OCI-LY1 (cell line): ENCODE measurements at regions not wholly inside any gene's neighbourhood (a gene's known extent, or its start where the extent isn't known, plus 50 kb on each side); places are given as distances from the start of the nearest gene placed in this dataset.

Experiments
- H2AFZ ChIP-seq: fragments of 200-600 bp; sonication (generic), shearing (Covaris generic); 2 replicates; pipeline ENCODE4 v1.6.0; 2014; ENCODE audit warnings: antibody characterized with exemption, mild to moderate bottlenecking, low read length
- H3F3A ChIP-seq: fragments of 200-600 bp; sonication (generic), shearing (Covaris generic); 2 replicates; pipeline ENCODE4 v1.6.0; 2014; ENCODE audit warnings: mild to moderate bottlenecking, antibody characterized with exemption, low read length, moderate library complexity; ENCODE audit not compliant: insufficient read depth
- H3K27ac ChIP-seq: fragments of 200-600 bp; sonication (generic); 2 replicates; pipeline ENCODE4 v1.5.1; 2014; ENCODE audit warnings: low read length, mixed run types, mild to moderate bottlenecking, low read depth; ENCODE audit not compliant: poor library complexity, severe bottlenecking
- H3K27me3 ChIP-seq: fragments of 200-600 bp; sonication (generic); 2 replicates; pipeline ENCODE4 v1.6.0; 2014; ENCODE audit warnings: antibody characterized with exemption, mild to moderate bottlenecking, low read length, moderate library complexity; ENCODE audit not compliant: insufficient read depth
- H3K36me3 ChIP-seq: fragments of 200-600 bp; sonication (generic); 2 replicates; pipeline ENCODE4 v1.6.1; 2014; ENCODE audit warnings: mild to moderate bottlenecking, antibody characterized with exemption, low read length, moderate library complexity, mixed read lengths; ENCODE audit not compliant: insufficient read depth
- H3K4me1 ChIP-seq: fragments of 200-600 bp; sonication (generic); 2 replicates; pipeline ENCODE4 v1.5.1; 2014; ENCODE audit warnings: mild to moderate bottlenecking, low read length, moderate library complexity; ENCODE audit not compliant: insufficient read depth, severe bottlenecking
- H3K4me2 ChIP-seq: fragments of 200-600 bp; sonication (generic), shearing (Covaris generic); 2 replicates; pipeline ENCODE4 v1.6.1; 2014; ENCODE audit warnings: low read length
- H3K4me3 ChIP-seq: fragments of 200-600 bp; sonication (generic); 2 replicates; pipeline ENCODE4 v1.5.1; 2014; ENCODE audit warnings: low read length, low read depth, mild to moderate bottlenecking, mixed read lengths; ENCODE audit not compliant: poor library complexity, severe bottlenecking
- H3K79me2 ChIP-seq: fragments of 200-600 bp; shearing (Covaris generic); 2 replicates; pipeline ENCODE4 v1.6.1; 2016; ENCODE audit warnings: mixed run types, low read length, mixed read lengths; ENCODE audit not compliant: insufficient read depth
- H3K9ac ChIP-seq: fragments of 200-600 bp; sonication (generic), shearing (Covaris generic); 2 replicates; pipeline ENCODE4 v1.6.1; 2014; ENCODE audit warnings: mild to moderate bottlenecking, low read length, mixed read lengths
- H3K9me2 ChIP-seq: fragments of 200-600 bp; sonication (generic), shearing (Covaris generic); 2 replicates; pipeline ENCODE4 v1.6.1; 2014; ENCODE audit warnings: low read depth, mild to moderate bottlenecking, low read length, mixed read lengths
- H3K9me3 ChIP-seq: fragments of 200-600 bp; shearing (Covaris generic); 2 replicates; pipeline ENCODE4 v1.6.1; 2014; ENCODE audit warnings: low read length, mixed read lengths
- H4K20me1 ChIP-seq: fragments of 200-600 bp; sonication (generic), shearing (Covaris generic); 2 replicates; pipeline ENCODE4 v1.6.0; 2016; ENCODE audit warnings: mild to moderate bottlenecking, low read length; ENCODE audit not compliant: insufficient read depth
- CTCF ChIP-seq: fragments of 200-600 bp; sonication (generic), shearing (Covaris generic); IDR thresholded peaks from 2 replicates; pipeline ENCODE4 v1.5.1; 2017; ENCODE audit warnings: mild to moderate bottlenecking, antibody characterized with exemption, low read length, moderate library complexity, mixed read lengths
- EZH2 ChIP-seq: fragments of 200-600 bp; sonication (generic), shearing (Covaris generic); IDR thresholded peaks from 2 replicates; pipeline ENCODE4 v1.8.0; 2017; ENCODE audit warnings: borderline replicate concordance, mixed run types, mild to moderate bottlenecking, antibody characterized with exemption, low read length, moderate library complexity, mixed read lengths

GRCh38 chr15:77819851-77820728, 187.4 kb upstream of the LINGO1 start:
- Histone ChIP-seq H3F3A (no peaks in the 10 kb centered on the region), H4K20me1 (no peaks in the 10 kb centered on the region), H2AFZ (no peak overlapping the region), H3K79me2 (no peaks in the 10 kb centered on the region), H3K9ac (no peak overlapping the region), H3K27me3 (no peaks in the 10 kb centered on the region), H3K4me2 (no peak overlapping the region), H3K36me3 (no peaks in the 10 kb centered on the region), H3K9me2 (no peaks in the 10 kb centered on the region), H3K27ac (no peak overlapping the region), H3K4me3 (no peak overlapping the region), H3K9me3 (no peaks in the 10 kb centered on the region), H3K4me1 (no peaks in the 10 kb centered on the region)
- no peak for TF ChIP-seq CTCF
- TF ChIP-seq EZH2: no peak

- H3K36me3 ChIP-seq: no peaks in the 10 kb centered on the region
- H2AFZ ChIP-seq: no peak overlapping the region
- H3K9me3 ChIP-seq: no peaks in the 10 kb centered on the region
- H3K79me2 ChIP-seq: no peaks in the 10 kb centered on the region
- H3K9ac ChIP-seq: no peak overlapping the region
- no peak overlapping the region for H3K4me3 ChIP-seq
- no peak overlapping the region for H3K4me2 ChIP-seq
- H4K20me1 ChIP-seq: no peaks in the 10 kb centered on the region
- no peaks in the 10 kb centered on the region for H3K27me3 ChIP-seq
- H3F3A ChIP-seq: no peaks in the 10 kb centered on the region
- no peak for TF ChIP-seq CTCF
- no peak for TF ChIP-seq EZH2
- H3K4me1 ChIP-seq: no peaks in the 10 kb centered on the region
- no peaks in the 10 kb centered on the region for H3K9me2 ChIP-seq
- no peak overlapping the region for H3K27ac ChIP-seq
These were observed 186.5 kb upstream of the LINGO1 start for GRCh38 chr15:77819048-77819850.

GRCh38 chr15:77818484-77819047, 185.9 kb upstream of the LINGO1 start:
- no peaks in the 10 kb centered on the region for H3K36me3 ChIP-seq
- no peak overlapping the region for H3K4me3 ChIP-seq
- no peak overlapping the region for H3K27ac ChIP-seq
- H4K20me1 ChIP-seq: no peaks in the 10 kb centered on the region
- H3K27me3 ChIP-seq: no peaks in the 10 kb centered on the region
- TF ChIP-seq EZH2: no peak
- TF ChIP-seq CTCF: no peak
- H3K9me2 ChIP-seq: no peaks in the 10 kb centered on the region
- H3K4me2 ChIP-seq: no peak overlapping the region
- H3K9ac ChIP-seq: no peak overlapping the region
- no peaks in the 10 kb centered on the region for H3K4me1 ChIP-seq
- no peaks in the 10 kb centered on the region for H3K79me2 ChIP-seq
- no peak overlapping the region for H2AFZ ChIP-seq
- no peaks in the 10 kb centered on the region for H3K9me3 ChIP-seq
- H3F3A ChIP-seq: no peaks in the 10 kb centered on the region
